MCF 10A (cell line): ENCODE measurements at regions not wholly inside any gene's neighbourhood (a gene's known extent, or its start where the extent isn't known, plus 50 kb on each side); places are given as distances from the start of the nearest gene placed in this dataset.

ENCODE experiments used
- BruUV-seq: library from RNA; stranded (reverse); fragments of 400-500 nt; replicated peaks from 2 replicates; lab custom pipeline; 2021; lab: Mats Ljungman, UMichigan
- CTCF ChIA-PET: fragments of 300-600 bp; sonication (Branson Sonifier 250); formaldehyde crosslinking; extraction: SDS; loops from one replicate; lab custom pipeline; 2021; ENCODE audit warnings: antibody characterized with exemption, inconsistent platforms; lab: Yijun Ruan, JAX
- POLR2A ChIA-PET: fragments of 300-600, 350-650 bp; sonication (Branson Sonifier 250); formaldehyde crosslinking; extraction: SDS; loops from one replicate; lab custom pipeline; 2020; ENCODE audit warnings: antibody characterized with exemption, inconsistent platforms; lab: Yijun Ruan, JAX
- DNase-seq: peaks from one replicate; pipeline ENCODE4 v3.0.0-alpha.2; 2018; ENCODE audit not compliant: unreplicated experiment
- H3K27ac Mint-ChIP-seq: one replicate; pipeline ENCODE4 v1.8.0; 2022; ENCODE audit warnings: mild to moderate bottlenecking, low read depth, mixed read lengths; ENCODE audit not compliant: unreplicated experiment
- H3K27me3 Mint-ChIP-seq: one replicate; pipeline ENCODE4 v1.8.0; 2022; ENCODE audit warnings: mixed read lengths; ENCODE audit not compliant: insufficient read depth, unreplicated experiment
- H3K36me3 Mint-ChIP-seq: one replicate; pipeline ENCODE4 v1.8.0; 2022; ENCODE audit warnings: mild to moderate bottlenecking, moderate library complexity, mixed read lengths; ENCODE audit not compliant: insufficient read depth, unreplicated experiment
- H3K4me1 Mint-ChIP-seq: one replicate; pipeline ENCODE4 v1.8.0; 2022; ENCODE audit warnings: mixed read lengths; ENCODE audit not compliant: insufficient read depth, unreplicated experiment
- H3K4me3 Mint-ChIP-seq: one replicate; pipeline ENCODE4 v1.8.0; 2022; ENCODE audit warnings: mild to moderate bottlenecking, moderate library complexity, mixed read lengths; ENCODE audit not compliant: unreplicated experiment
- H3K9me3 Mint-ChIP-seq: one replicate; pipeline ENCODE4 v1.8.0; 2022; ENCODE audit warnings: mixed read lengths; ENCODE audit not compliant: unreplicated experiment
- CTCF ChIP-seq: fragments of 200-600 bp; IDR thresholded peaks from one replicate; pipeline ENCODE4 v1.8.0; 2022; ENCODE audit warnings: antibody characterized with exemption, mild to moderate bottlenecking; ENCODE audit not compliant: unreplicated experiment
- intact Hi-C: fragments of 100-400 bp; cut with micrococcal nuclease; formaldehyde crosslinking; loops from 2 replicates; pipeline ENCODE4 v1.14.1; 2022

GRCh38 chrX:116378961-116379360, 57.4 kb upstream of the SLC6A14 start:
- peaks cover 25% of the 10 kb centered on the region for H3K27me3 Mint-ChIP-seq
- peaks cover 10% of the 10 kb centered on the region for H3K4me1 Mint-ChIP-seq
- POLR2A ChIA-PET = no interaction called here
- H3K4me3 Mint-ChIP-seq = no peak overlapping the region
- peak overlapping the region; percentile 69 for H3K27ac Mint-ChIP-seq
- no peak for TF ChIP-seq CTCF
- no peaks in the 10 kb centered on the region for H3K36me3 Mint-ChIP-seq
- no peaks in the 10 kb centered on the region for H3K9me3 Mint-ChIP-seq
- no TSS peak for BruUV-seq
- CTCF ChIA-PET = interaction anchor here (0.6 kb wide), 1 partner anchor 57 kb away, joined by 3 read pairs; no protein-coding TSS in a partner anchor
- intact Hi-C loops = no loop called here
- DNase-seq = no peak

GRCh38 chrX:116379854-116380253, 56.6 kb upstream of the SLC6A14 start:
- BruUV-seq = no TSS peak
- H3K4me1 Mint-ChIP-seq = peaks cover 10% of the 10 kb centered on the region
- POLR2A ChIA-PET = no interaction called here
- peaks cover 18% of the 10 kb centered on the region for H3K27me3 Mint-ChIP-seq
- no peaks in the 10 kb centered on the region for H3K36me3 Mint-ChIP-seq
- no peak overlapping the region for H3K4me3 Mint-ChIP-seq
- CTCF ChIA-PET = no interaction called here
- no peak for TF ChIP-seq CTCF
- peak overlapping the region; percentile 69 for H3K27ac Mint-ChIP-seq
- DNase-seq = peak; percentile 77
- H3K9me3 Mint-ChIP-seq = no peaks in the 10 kb centered on the region
- intact Hi-C loops = no loop called here

GRCh38 chrX:116384406-116384954, 51.9 kb upstream of the SLC6A14 start:
- H3K27ac Mint-ChIP-seq = no peak overlapping the region
- TF ChIP-seq CTCF = no peak
- H3K4me3 Mint-ChIP-seq = no peak overlapping the region
- H3K27me3 Mint-ChIP-seq = peaks cover 23% of the 10 kb centered on the region
- H3K4me1 Mint-ChIP-seq = peaks cover 6% of the 10 kb centered on the region
- H3K36me3 Mint-ChIP-seq = no peaks in the 10 kb centered on the region
- ChIA-PET CTCF (no interaction called here), POLR2A (no interaction called here)
- DNase-seq = no peak
- intact Hi-C loops = no loop called here
- BruUV-seq = no TSS peak
- no peaks in the 10 kb centered on the region for H3K9me3 Mint-ChIP-seq
